ENCODE measurements at regions not wholly inside any gene's neighbourhood (a gene's known extent, or its start where the extent isn't known, plus 50 kb on each side); places are given as distances from the start of the nearest gene placed in this dataset.

DNA sequence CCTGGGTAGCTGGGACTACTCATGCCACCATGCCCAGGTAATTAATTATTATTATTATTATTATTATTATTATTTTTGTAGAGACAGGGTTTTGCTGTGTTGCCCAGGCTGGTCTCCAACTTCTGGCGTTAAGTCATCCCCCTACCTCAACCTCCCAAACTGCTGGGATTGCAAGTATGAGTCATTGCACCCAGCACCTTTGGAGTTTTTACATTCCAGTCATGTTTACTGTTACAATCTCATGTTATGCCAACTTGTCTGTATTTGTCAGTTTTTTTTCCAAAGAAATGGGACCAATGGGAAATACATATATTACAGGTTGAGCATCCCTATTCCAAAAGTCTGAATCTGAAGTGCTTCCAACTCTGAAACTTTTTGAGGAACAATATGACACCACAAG is 903.8 kb downstream of the SLC4A3 start:
- no peaks in the 10 kb centered on the region for H4K20me1 ChIP-seq (replicated peaks; ENCODE audit: control insufficient read depth, insufficient read depth, low read length)
- no peaks in the 10 kb centered on the region; the same call in 1 of the 2 replicates for H3K9me3 ChIP-seq (replicated peaks; ENCODE audit: control insufficient read depth, insufficient read depth, low read depth, low read length)
- ATAC-seq (no peak), FAIRE-seq (no peak), DNase-seq (ENCODE audit: extremely low read depth in 1 of 4, low spot score in 3 of 4) (no peak)
- POLR2A ChIA-PET, result no interaction called here
- no peak overlapping the region for H2AFZ ChIP-seq (ENCODE audit: low read depth, low read length)
- TF ChIP-seq, protein P1, sequence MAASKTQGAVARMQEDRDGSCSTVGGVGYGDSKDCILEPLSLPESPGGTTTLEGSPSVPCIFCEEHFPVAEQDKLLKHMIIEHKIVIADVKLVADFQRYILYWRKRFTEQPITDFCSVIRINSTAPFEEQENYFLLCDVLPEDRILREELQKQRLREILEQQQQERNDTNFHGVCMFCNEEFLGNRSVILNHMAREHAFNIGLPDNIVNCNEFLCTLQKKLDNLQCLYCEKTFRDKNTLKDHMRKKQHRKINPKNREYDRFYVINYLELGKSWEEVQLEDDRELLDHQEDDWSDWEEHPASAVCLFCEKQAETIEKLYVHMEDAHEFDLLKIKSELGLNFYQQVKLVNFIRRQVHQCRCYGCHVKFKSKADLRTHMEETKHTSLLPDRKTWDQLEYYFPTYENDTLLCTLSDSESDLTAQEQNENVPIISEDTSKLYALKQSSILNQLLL (CRISPR knock-in tag; IDR thresholded peaks at IDR 0.05; ENCODE audit: borderline replicate concordance), result no peak
- no peak for TF ChIP-seq CSDE1 (IDR thresholded peaks at IDR 0.05)
- no peak for TF ChIP-seq TFAM (CRISPR knock-in tag; conservative IDR thresholded peaks at IDR 0.05)
- no peak for TF ChIP-seq JUNB (CRISPR knock-in tag; conservative IDR thresholded peaks at IDR 0.05)
- TF ChIP-seq ZNF395 (CRISPR knock-in tag; IDR thresholded peaks at IDR 0.05), result no peak
- TF ChIP-seq MEIS2 (IDR thresholded peaks at IDR 0.05; ENCODE audit: partially characterized antibody), result no peak
- no peak for TF ChIP-seq FOXP4 (CRISPR knock-in tag; IDR thresholded peaks at IDR 0.05; ENCODE audit: borderline replicate concordance)
- no peak for TF ChIP-seq ZNF280B (CRISPR knock-in tag; IDR thresholded peaks at IDR 0.05)
- no peak overlapping the region for H3K4me3 ChIP-seq
- no peaks in the 10 kb centered on the region for H3K36me3 ChIP-seq (ENCODE audit: control insufficient read depth, insufficient read depth, low read length)
- CTCF ChIA-PET (ENCODE audit: low intra/inter-chr PET ratio), result no interaction called here
- H3K79me2 ChIP-seq (ENCODE audit: control insufficient read depth, insufficient read depth, low read length), result no peaks in the 10 kb centered on the region
- H3K27me3 ChIP-seq (ENCODE audit: control insufficient read depth in 2 of 2, insufficient read depth in 2 of 2, low read length in 2 of 2), result no peaks in the 10 kb centered on the region
- no peaks in the 10 kb centered on the region for H3K9me1 ChIP-seq (ENCODE audit: control insufficient read depth, insufficient read depth, low read length)
- no CpG with 5 or more reads among the region's 1 CpG for WGBS (ENCODE audit: insufficient coverage, low coverage, missing lambda C conversion rate)
- intact Hi-C loops (cut with micrococcal nuclease), result no loop called here
- H3K27ac ChIP-seq (ENCODE audit: extremely low read depth, low read depth, low read length), result no peak overlapping the region
- BruUV-seq (replicated peaks), result no TSS peak
- no peak overlapping the region for H3K9ac ChIP-seq (ENCODE audit: insufficient read depth in 1 of 2, low read depth in 2 of 2, low read length in 2 of 2)
- no peak overlapping the region for H3K4me2 ChIP-seq (ENCODE audit: insufficient read depth, low read length)
- in situ Hi-C loops (cut with MboI), result no loop called here
- H3K4me1 ChIP-seq (replicated peaks in 1 of 2; ENCODE audit: control insufficient read depth in 2 of 2, insufficient read depth in 2 of 2, low read length in 2 of 2), result no peaks in the 10 kb centered on the region

All from K562 (cell line).